RWPE1 (cell line): ENCODE measurements at regions not wholly inside any gene's neighbourhood (a gene's known extent, or its start where the extent isn't known, plus 50 kb on each side); places are given as distances from the start of the nearest gene placed in this dataset.
A peak's percentile ranks its signal among the peaks of the same experiment; 100 is the strongest.

Experiments
- CTCF ChIA-PET: fragments of 350-600 bp; sonication (Branson Sonifier 250); formaldehyde crosslinking; extraction: SDS; loops from one replicate; lab custom pipeline; 2021; lab: Yijun Ruan, JAX
- POLR2A ChIA-PET: fragments of 400-600 bp; formaldehyde crosslinking; extraction: SDS; loops from one replicate; lab custom pipeline; 2020; ENCODE audit warnings: antibody characterized with exemption; ENCODE audit not compliant: low non-redundant PET; lab: Yijun Ruan, JAX
- DNase-seq: peaks from one replicate; pipeline ENCODE4 v3.0.0; 2012; ENCODE audit warnings: low spot score
- H3K27ac ChIP-seq: fragments of 450-650 bp; 2 replicates; pipeline ENCODE4 v1.5.1; 2017
- CTCF ChIP-seq: fragments of 450-650 bp; conservative IDR thresholded peaks from 2 replicates; pipeline ENCODE4 v1.5.1; 2017; ENCODE audit warnings: low read depth, mild to moderate bottlenecking

GRCh38 chr21:41043014-41043413, 124.9 kb upstream of the BACE2 start:
- POLR2A ChIA-PET: no interaction called here
- H3K27ac ChIP-seq: no peak overlapping the region
- DNase-seq: no peak
- CTCF ChIA-PET: interaction anchor here (0.6 kb wide), 2 partner anchors 52 to 539 kb away, joined by 4 read pairs; no protein-coding TSS in a partner anchor
- TF ChIP-seq CTCF: no peak

GRCh38 chr21:41045534-41046268, 122.3 kb upstream of the BACE2 start:
- ChIA-PET POLR2A (no interaction called here), CTCF (interaction anchor here (0.7 kb wide), 3 partner anchors 9 to 1179 kb away, joined by 3 read pairs; no protein-coding TSS in a partner anchor)
- no peak overlapping the region for H3K27ac ChIP-seq
- no peak for DNase-seq
- 0 out of 2 replicates have a peak, but pooled peaks have one; percentile 8 for TF ChIP-seq CTCF

GRCh38 chr21:41048145-41048544, 119.8 kb upstream of the BACE2 start:
- no peak overlapping the region for H3K27ac ChIP-seq
- CTCF ChIA-PET: no interaction called here
- no peak for DNase-seq
- no peak for TF ChIP-seq CTCF
- POLR2A ChIA-PET: no interaction called here

GRCh38 chr21:41048623-41049022, 119.3 kb upstream of the BACE2 start:
- ChIA-PET POLR2A (no interaction called here), CTCF (no interaction called here)
- TF ChIP-seq CTCF: no peak
- H3K27ac ChIP-seq: no peak overlapping the region
- no peak for DNase-seq

- ChIA-PET CTCF (no interaction called here), POLR2A (no interaction called here)
- TF ChIP-seq CTCF: no peak
- no peak for DNase-seq
- H3K27ac ChIP-seq: no peak overlapping the region
Measured at GRCh38 chr21:41052820-41053555, 115.0 kb upstream of the BACE2 start.

- ChIA-PET CTCF (no interaction called here), POLR2A (no interaction called here)
- no peak overlapping the region for H3K27ac ChIP-seq
Measured at GRCh38 chr21:41054018-41054578, 113.9 kb upstream of the BACE2 start.

More at GRCh38 chr21:41054018-41054578, 113.9 kb upstream of the BACE2 start:
- no peak for DNase-seq
- TF ChIP-seq CTCF: no peak
